ENCODE measurements at regions not wholly inside any gene's neighbourhood (a gene's known extent, or its start where the extent isn't known, plus 50 kb on each side); places are given as distances from the start of the nearest gene placed in this dataset.

- Histone ChIP-seq H3K4me1 (no peaks in the 10 kb centered on the region), H3K36me3 (ENCODE audit: low read depth, missing control alignments) (no peaks in the 10 kb centered on the region), H3K27me3 (no peaks in the 10 kb centered on the region), H3K27ac (no peak overlapping the region), H3K9me3 (no peaks in the 10 kb centered on the region), H3K4me3 (peak overlapping the region in 1 of 2 donors; percentile 19)
- TF ChIP-seq POLR2A (IDR thresholded peaks at IDR 0.05): no peak
- TF ChIP-seq CTCF (IDR thresholded peaks at IDR 0.05): no peak
- 53 to 79% methylated on average over 10 of the region's 10 CpGs for WGBS, 2 donors
- DNase-seq: no peak
- intact Hi-C loops (cut with DNase I; ENCODE audit: low total_unique reads): no loop called here
Observed at GRCh38 chr11:28976012-28976800, 868.0 kb downstream of the METTL15 start.

DNA sequence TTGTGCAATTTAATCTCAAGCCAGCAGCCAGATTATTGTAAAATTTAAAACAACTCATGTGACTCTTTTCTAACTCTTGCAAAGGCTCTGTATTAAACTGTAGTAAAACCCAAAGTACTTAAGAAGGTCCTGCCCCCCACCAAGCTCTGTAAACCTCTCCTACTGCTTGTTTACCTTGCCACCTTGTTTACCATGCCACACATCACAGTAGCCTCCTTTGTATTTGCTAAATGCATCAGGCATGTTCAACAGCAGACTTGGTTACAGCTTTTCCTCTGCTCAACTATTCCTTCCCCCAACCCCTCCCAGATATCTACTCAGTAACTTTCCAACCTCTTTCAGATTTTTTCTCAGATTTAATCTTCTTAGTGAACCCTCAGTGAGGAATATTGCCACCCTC, 861.6 kb downstream of the METTL15 start:
- intact Hi-C loops (cut with DNase I; ENCODE audit: low total_unique reads): no loop called here
- no peaks in the 10 kb centered on the region for H3K27me3 ChIP-seq
- TF ChIP-seq CTCF (IDR thresholded peaks at IDR 0.05): no peak
- TF ChIP-seq POLR2A (IDR thresholded peaks at IDR 0.05): no peak
- H3K4me3 ChIP-seq: no peak overlapping the region
- no peaks in the 10 kb centered on the region for H3K36me3 ChIP-seq (ENCODE audit: low read depth, missing control alignments)
- H3K27ac ChIP-seq: no peak overlapping the region
- no peaks in the 10 kb centered on the region for H3K9me3 ChIP-seq
- no peaks in the 10 kb centered on the region for H3K4me1 ChIP-seq
- DNase-seq: no peak

GRCh38 chr11:28966951-28967350, 858.8 kb downstream of the METTL15 start:
- Histone ChIP-seq H3K4me1 (no peaks in the 10 kb centered on the region), H3K27me3 (no peaks in the 10 kb centered on the region), H3K4me3 (no peak overlapping the region), H3K36me3 (ENCODE audit: low read depth, missing control alignments) (no peaks in the 10 kb centered on the region), H3K27ac (no peak overlapping the region), H3K9me3 (no peaks in the 10 kb centered on the region)
- DNase-seq: no peak
- 87 to 100% methylated on average over 1 of the region's 1 CpG for WGBS, 2 donors
- no peak for TF ChIP-seq POLR2A (IDR thresholded peaks at IDR 0.05)
- no peak for TF ChIP-seq CTCF (IDR thresholded peaks at IDR 0.05)
- intact Hi-C loops (cut with DNase I; ENCODE audit: low total_unique reads): no loop called here

DNA sequence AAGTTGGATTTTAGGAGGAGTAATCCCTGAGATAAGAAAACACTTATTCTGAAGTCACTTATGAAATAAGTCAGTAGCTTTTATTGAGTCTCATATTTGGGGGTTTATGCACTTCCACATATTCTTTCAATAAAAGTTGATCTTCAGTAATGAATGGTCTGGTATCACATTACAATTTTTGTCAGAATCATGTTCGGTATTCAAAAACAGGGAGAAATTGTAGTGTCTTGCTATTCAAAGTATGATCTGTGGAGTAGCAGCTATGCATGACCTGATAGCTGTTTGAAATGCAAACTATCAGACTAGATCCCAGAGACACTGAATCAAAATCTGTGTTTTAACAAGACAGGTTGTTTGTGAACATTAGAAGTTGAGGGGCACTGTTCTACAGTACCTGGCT, 857.6 kb downstream of the METTL15 start:
- no peaks in the 10 kb centered on the region for H3K9me3 ChIP-seq
- TF ChIP-seq POLR2A (IDR thresholded peaks at IDR 0.05) (no peak), CTCF (IDR thresholded peaks at IDR 0.05) (no peak)
- H3K4me1 ChIP-seq: no peaks in the 10 kb centered on the region
- no peak overlapping the region for H3K4me3 ChIP-seq
- intact Hi-C loops (cut with DNase I; ENCODE audit: low total_unique reads): no loop called here
- DNase-seq: no peak
- WGBS, 2 donors: 78 to 83% methylated on average over 1 of the region's 1 CpG
- no peak overlapping the region for H3K27ac ChIP-seq
- no peaks in the 10 kb centered on the region for H3K36me3 ChIP-seq (ENCODE audit: low read depth, missing control alignments)
- H3K27me3 ChIP-seq: no peaks in the 10 kb centered on the region

- whole genome bisulfite sequencing, 2 donors: 87 to 96% methylated on average over 1 of the region's 1 CpG
- H3K27ac ChIP-seq: no peak overlapping the region
- no peaks in the 10 kb centered on the region for H3K4me1 ChIP-seq
- H3K36me3 ChIP-seq (ENCODE audit: low read depth, missing control alignments): no peaks in the 10 kb centered on the region
- H3K4me3 ChIP-seq: no peak overlapping the region
- H3K27me3 ChIP-seq: no peaks in the 10 kb centered on the region
- intact Hi-C loops (cut with DNase I; ENCODE audit: low total_unique reads): no loop called here
- TF ChIP-seq POLR2A (IDR thresholded peaks at IDR 0.05) (no peak), CTCF (IDR thresholded peaks at IDR 0.05) (no peak)
- DNase-seq: no peak
- no peaks in the 10 kb centered on the region for H3K9me3 ChIP-seq
Observed at GRCh38 chr11:28964811-28965210, 856.6 kb downstream of the METTL15 start.
